Peyer's patch (tissue), 4 donors: ENCODE measurements at regions not wholly inside any gene's neighbourhood (a gene's known extent, or its start where the extent isn't known, plus 50 kb on each side); places are given as distances from the start of the nearest gene placed in this dataset.

ENCODE experiments used
- POLR2A ChIP-seq, 2 donors: fragments of 450-650 bp; IDR thresholded peaks; one replicate each; pipeline ENCODE4 v1.5.1; 2017; ENCODE audit warnings: antibody characterized with exemption in 2 of 2, mild to moderate bottlenecking in 2 of 2, moderate library complexity in 2 of 2
- TF ChIP-seq, protein P1 (sequence below), 6 experiments: fragments of 450-650 bp in 4 of 6; fragments of 200-600 bp in 2 of 6; sonication (generic) in 1 of 6; IDR thresholded peaks; one replicate each; pipeline ENCODE4 v1.5.1; 2017 to 2019; ENCODE audit warnings: antibody characterized with exemption in 6 of 6, mild to moderate bottlenecking in 3 of 6, moderate library complexity in 1 of 6

DNA sequence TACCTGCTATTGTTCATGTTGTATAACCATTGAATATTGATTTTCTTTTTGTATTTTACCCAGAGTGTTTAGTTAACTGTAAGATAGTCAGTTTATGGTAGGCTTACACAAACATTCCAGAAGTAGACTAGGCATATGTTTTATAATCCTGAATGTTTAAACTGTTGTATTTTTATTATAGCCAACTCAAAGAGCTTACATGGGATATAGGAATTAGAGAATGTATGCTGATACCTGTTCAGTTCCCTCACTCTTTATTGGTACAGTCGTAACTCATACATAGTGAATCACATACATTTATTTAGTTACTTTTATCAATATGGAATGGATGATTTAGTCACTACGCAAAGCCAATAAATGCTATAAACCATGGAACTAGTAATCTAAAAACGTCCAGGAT is 657.9 kb downstream of the SLITRK5 start:
- no peak for TF ChIP-seq POLR2A (IDR thresholded peaks at IDR 0.05)
- TF ChIP-seq, protein P1, sequence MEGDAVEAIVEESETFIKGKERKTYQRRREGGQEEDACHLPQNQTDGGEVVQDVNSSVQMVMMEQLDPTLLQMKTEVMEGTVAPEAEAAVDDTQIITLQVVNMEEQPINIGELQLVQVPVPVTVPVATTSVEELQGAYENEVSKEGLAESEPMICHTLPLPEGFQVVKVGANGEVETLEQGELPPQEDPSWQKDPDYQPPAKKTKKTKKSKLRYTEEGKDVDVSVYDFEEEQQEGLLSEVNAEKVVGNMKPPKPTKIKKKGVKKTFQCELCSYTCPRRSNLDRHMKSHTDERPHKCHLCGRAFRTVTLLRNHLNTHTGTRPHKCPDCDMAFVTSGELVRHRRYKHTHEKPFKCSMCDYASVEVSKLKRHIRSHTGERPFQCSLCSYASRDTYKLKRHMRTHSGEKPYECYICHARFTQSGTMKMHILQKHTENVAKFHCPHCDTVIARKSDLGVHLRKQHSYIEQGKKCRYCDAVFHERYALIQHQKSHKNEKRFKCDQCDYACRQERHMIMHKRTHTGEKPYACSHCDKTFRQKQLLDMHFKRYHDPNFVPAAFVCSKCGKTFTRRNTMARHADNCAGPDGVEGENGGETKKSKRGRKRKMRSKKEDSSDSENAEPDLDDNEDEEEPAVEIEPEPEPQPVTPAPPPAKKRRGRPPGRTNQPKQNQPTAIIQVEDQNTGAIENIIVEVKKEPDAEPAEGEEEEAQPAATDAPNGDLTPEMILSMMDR (IDR thresholded peaks at IDR 0.05): no peak
